H1 (cell line): ENCODE measurements at regions not wholly inside any gene's neighbourhood (a gene's known extent, or its start where the extent isn't known, plus 50 kb on each side); places are given as distances from the start of the nearest gene placed in this dataset.

Experiments
- CTCF ChIA-PET: fragments of 300-600 bp; sonication (Branson Sonifier 250); formaldehyde crosslinking; loops from one replicate; lab custom pipeline; 2021; ENCODE audit not compliant: partially characterized antibody; lab: Charles Lee
- POLR2A ChIA-PET: fragments of 300-600 bp; sonication (Branson Sonifier 250); formaldehyde crosslinking; loops from one replicate; lab custom pipeline; 2021; ENCODE audit warnings: inconsistent platforms; ENCODE audit not compliant: partially characterized antibody; lab: Charles Lee
- DNase-seq, 2 experiments: peaks; one replicate each; pipeline versions ENCODE4 v3.0.0 to v3.0.0-alpha.2; 2010 to 2022; ENCODE audit warnings: low spot score in 2 of 2, low read depth in 1 of 2, mixed read lengths in 1 of 2
- FAIRE-seq: peaks from 2 replicates; lab custom pipeline; 2011; peaks lifted over from hg19 to GRCh38; lab: Jason Lieb, UNC
- H2AFZ ChIP-seq: 2 replicates; pipeline ENCODE4 v1.8.1; 2012; ENCODE audit warnings: low read length, inconsistent platforms
- H2AK5ac ChIP-seq: 2 replicates; pipeline ENCODE4 v1.6.1; 2013; ENCODE audit warnings: low read depth, low read length
- H2BK120ac ChIP-seq: replicated peaks from 2 replicates; pipeline ENCODE3; 2013; ENCODE audit warnings: low read depth, low read length, inconsistent platforms
- H2BK12ac ChIP-seq: 2 replicates; pipeline ENCODE4 v1.6.1; 2013; ENCODE audit warnings: low read depth, low read length
- H2BK15ac ChIP-seq: 2 replicates; pipeline ENCODE4 v1.6.1; 2013; ENCODE audit warnings: low read length
- H2BK20ac ChIP-seq: 2 replicates; pipeline ENCODE4 v1.6.1; 2013; ENCODE audit warnings: low read length
- H2BK5ac ChIP-seq: 2 replicates; pipeline ENCODE4 v1.6.1; 2013; ENCODE audit warnings: low read depth, low read length
- H3K14ac ChIP-seq: 2 replicates; pipeline ENCODE4 v1.6.1; 2013; ENCODE audit warnings: inconsistent platforms; ENCODE audit not compliant: insufficient read length
- H3K18ac ChIP-seq: 2 replicates; pipeline ENCODE4 v1.6.1; 2013; ENCODE audit warnings: low read length; ENCODE audit errors: extremely low read depth
- H3K23ac ChIP-seq: 2 replicates; pipeline ENCODE4 v1.6.1; 2013; ENCODE audit warnings: inconsistent platforms; ENCODE audit not compliant: insufficient read length
- H3K23me2 ChIP-seq: 2 replicates; pipeline ENCODE4 v1.6.1; 2013; ENCODE audit warnings: low read depth, low read length
- H3K27ac ChIP-seq: 2 replicates; pipeline ENCODE4 v1.6.1; 2011; ENCODE audit warnings: low read depth, low read length, inconsistent platforms
- H3K27me3 ChIP-seq, 4 experiments: replicated peaks in 1 of 4; 1 replicate in 1 of 4; 2 replicates in 3 of 4; pipeline versions ENCODE4 v1.6.1 to v1.8.1; 2011 to 2013; ENCODE audit warnings: low read length in 3 of 4, mild to moderate bottlenecking in 3 of 4, inconsistent platforms in 2 of 4, mixed read lengths in 2 of 4, moderate library complexity in 1 of 4; ENCODE audit not compliant: control insufficient read depth in 3 of 4, insufficient read depth in 3 of 4; ENCODE audit errors: extremely low read depth in 1 of 4
- H3K36me3 ChIP-seq, 4 experiments: 2 replicates each; pipeline versions ENCODE4 v1.6.1 to v1.8.1; 2011 to 2013; ENCODE audit warnings: mild to moderate bottlenecking in 4 of 4, low read length in 3 of 4, moderate library complexity in 2 of 4, control low read depth in 1 of 4, inconsistent platforms in 1 of 4; ENCODE audit not compliant: insufficient read depth in 4 of 4, control insufficient read depth in 2 of 4
- H3K4ac ChIP-seq: replicated peaks from 2 replicates; pipeline ENCODE3; 2013; ENCODE audit warnings: low read length, low read depth, mixed read lengths, inconsistent platforms; ENCODE audit not compliant: insufficient read length
- H3K4me1 ChIP-seq, 4 experiments: replicated peaks in 1 of 4; 1 replicate in 1 of 4; 2 replicates in 3 of 4; pipeline versions ENCODE4 v1.6.1 to v1.8.1; 2011 to 2013; ENCODE audit warnings: low read length in 3 of 4, inconsistent platforms in 2 of 4, mixed read lengths in 1 of 4; ENCODE audit not compliant: insufficient read depth in 4 of 4, control insufficient read depth in 3 of 4
- H3K4me2 ChIP-seq, 2 experiments: 2 replicates each; pipeline versions ENCODE4 v1.6.1 to v1.8.1; 2011 to 2013; ENCODE audit warnings: low read depth in 2 of 2, low read length in 2 of 2, control low read depth in 1 of 2, inconsistent platforms in 1 of 2, mild to moderate bottlenecking in 1 of 2; ENCODE audit not compliant: insufficient read depth in 1 of 2
- H3K4me3 ChIP-seq, 4 experiments: fragments of 200-600, 300-600 bp in 1 of 4; sonication (generic), shearing (Covaris generic), sonication (Bioruptor Twin) in 1 of 4; 2 replicates each; pipeline versions ENCODE4 v1.5.1 to v1.8.1; 2011 to 2016; ENCODE audit warnings: low read length in 4 of 4, low read depth in 3 of 4, control low read depth in 2 of 4, inconsistent platforms in 2 of 4, mild to moderate bottlenecking in 2 of 4, mixed read lengths in 1 of 4, moderate library complexity in 1 of 4; ENCODE audit not compliant: insufficient read depth in 2 of 4; ENCODE audit errors: extremely low read depth in 1 of 4
- H3K56ac ChIP-seq: replicated peaks from 2 replicates; pipeline ENCODE3; 2013; ENCODE audit warnings: low read depth, mild to moderate bottlenecking, mixed read lengths, low read length, inconsistent platforms; ENCODE audit not compliant: insufficient read length
- H3K79me1 ChIP-seq: 2 replicates; pipeline ENCODE4 v1.6.1; 2013; ENCODE audit warnings: low read depth, low read length, control low read depth
- H3K79me2 ChIP-seq, 2 experiments: 2 replicates each; pipeline versions ENCODE4 v1.6.1 to v1.8.1; 2012 to 2013; ENCODE audit warnings: low read length in 2 of 2, mild to moderate bottlenecking in 2 of 2, inconsistent platforms in 1 of 2; ENCODE audit not compliant: insufficient read depth in 2 of 2, control insufficient read depth in 1 of 2
- H3K9ac ChIP-seq, 4 experiments: replicated peaks in 1 of 4; 1 replicate in 1 of 4; 2 replicates in 3 of 4; pipeline versions ENCODE4 v1.6.1 to v1.8.1; 2011 to 2013; ENCODE audit warnings: low read depth in 3 of 4, low read length in 3 of 4, control low read depth in 2 of 4, mild to moderate bottlenecking in 2 of 4, moderate library complexity in 2 of 4, inconsistent platforms in 1 of 4; ENCODE audit errors: extremely low read depth in 1 of 4
- H3K9me3 ChIP-seq, 2 experiments: 2 replicates each; pipeline versions ENCODE4 v1.6.1 to v1.8.1; 2012 to 2013; ENCODE audit warnings: mild to moderate bottlenecking in 2 of 2, moderate library complexity in 2 of 2, control low read depth in 1 of 2, inconsistent platforms in 1 of 2, low read depth in 1 of 2, low read length in 1 of 2, mixed read lengths in 1 of 2; ENCODE audit not compliant: insufficient read depth in 2 of 2
- H4K20me1 ChIP-seq, 2 experiments: replicated peaks in 1 of 2; 2 replicates each; pipeline versions ENCODE3 to v1.8.1; 2011 to 2013; ENCODE audit warnings: inconsistent platforms in 2 of 2, low read length in 2 of 2, mild to moderate bottlenecking in 1 of 2; ENCODE audit not compliant: insufficient read depth in 2 of 2, control insufficient read depth in 1 of 2
- H4K5ac ChIP-seq: 2 replicates; pipeline ENCODE4 v1.6.1; 2013; ENCODE audit warnings: low read length, low read depth, mixed read lengths, inconsistent platforms; ENCODE audit not compliant: insufficient read length
- H4K8ac ChIP-seq: 2 replicates; pipeline ENCODE4 v1.8.0; 2013; ENCODE audit warnings: mild to moderate bottlenecking, moderate library complexity, low read length, inconsistent platforms; ENCODE audit not compliant: insufficient read depth; ENCODE audit errors: extremely low read depth
- H4K91ac ChIP-seq: replicated peaks from 2 replicates; pipeline ENCODE3; 2013; ENCODE audit warnings: low read length, mixed read lengths, inconsistent platforms; ENCODE audit not compliant: insufficient read length
- CEBPB ChIP-seq: IDR thresholded peaks from 2 replicates; pipeline ENCODE4 v1.6.1; 2012; ENCODE audit warnings: low read depth, low read length
- GABPA ChIP-seq: IDR thresholded peaks from 2 replicates; pipeline ENCODE4 v1.6.1; 2011; ENCODE audit warnings: mild to moderate bottlenecking, low read length, moderate library complexity, borderline replicate concordance; ENCODE audit not compliant: insufficient read depth
- KDM5A ChIP-seq: fragments of 200-600 bp; IDR thresholded peaks from 2 replicates; pipeline ENCODE4 v1.7.1; 2012; ENCODE audit warnings: mild to moderate bottlenecking, low read length, inconsistent platforms, mixed read lengths
- RAD21 ChIP-seq, 2 experiments: IDR thresholded peaks in 1 of 2; conservative IDR thresholded peaks in 1 of 2; 2 replicates each; pipeline ENCODE4 v1.6.1; 2011; ENCODE audit warnings: low read depth in 2 of 2, low read length in 2 of 2, improper control_type of control experiment in 1 of 2, inconsistent platforms in 1 of 2, mild to moderate bottlenecking in 1 of 2, moderate library complexity in 1 of 2
- RFX5 ChIP-seq: IDR thresholded peaks from 2 replicates; pipeline ENCODE4 v1.6.1; 2011; ENCODE audit warnings: low read depth, low read length, improper control_type of control experiment, borderline replicate concordance
- RNF2 ChIP-seq: fragments of 200-900, 300-1000 bp; sonication (generic); IDR thresholded peaks from 2 replicates; pipeline ENCODE4 v1.7.1; 2016; ENCODE audit warnings: borderline replicate concordance, low read depth, mild to moderate bottlenecking, antibody characterized with exemption, low read length; ENCODE audit not compliant: poor library complexity, severe bottlenecking; ENCODE audit errors: missing control alignments
- RXRA ChIP-seq: IDR thresholded peaks from 2 replicates; pipeline ENCODE4 v1.6.1; 2011; ENCODE audit warnings: low read depth, mild to moderate bottlenecking, low read length, moderate library complexity; ENCODE audit not compliant: insufficient read depth
- SAP30 ChIP-seq: fragments of 300-600 bp; sonication (generic); IDR thresholded peaks from 2 replicates; pipeline ENCODE4 v1.7.1; 2012; ENCODE audit warnings: low read length, moderate library complexity, mild to moderate bottlenecking, inconsistent platforms; ENCODE audit not compliant: insufficient read depth, insufficient replicate concordance
- SIN3A ChIP-seq, 2 experiments: IDR thresholded peaks in 1 of 2; conservative IDR thresholded peaks in 1 of 2; 2 replicates each; pipeline ENCODE4 v1.6.1; 2011 to 2012; ENCODE audit warnings: low read length in 2 of 2, improper control_type of control experiment in 1 of 2, low read depth in 1 of 2, mild to moderate bottlenecking in 1 of 2
- TBP ChIP-seq: IDR thresholded peaks from 2 replicates; pipeline ENCODE4 v1.6.1; 2011; ENCODE audit warnings: low read depth, low read length, improper control_type of control experiment
- TEAD4 ChIP-seq: IDR thresholded peaks from 2 replicates; pipeline ENCODE4 v1.6.1; 2012; ENCODE audit warnings: low read depth, low read length, inconsistent platforms, mixed read lengths
- WGBS, 2 experiments: shearing (Covaris generic) in 1 of 2; methylation state at CpG; one replicate each; pipeline versions ENCODE4 v1.1.6 to v1.1.7; 2013 to 2015; ENCODE audit warnings: low lambda C conversion rate in 2 of 2, mixed read lengths in 2 of 2, inconsistent platforms in 1 of 2, low coverage in 1 of 2, missing lambda C conversion rate in 1 of 2; ENCODE audit not compliant: insufficient replicate concordance in 2 of 2, insufficient coverage in 1 of 2, insufficient read length in 1 of 2; ENCODE audit errors: extremely low coverage in 1 of 2, missing lambda C conversion rate in 1 of 2; 5-methylcytosine and 5-hydroxymethylcytosine counted together
- TF ChIP-seq, protein P1 (sequence below): IDR thresholded peaks from 2 replicates; pipeline ENCODE4 v1.6.1; 2011; ENCODE audit warnings: low read length, improper control_type of control experiment

DNA sequence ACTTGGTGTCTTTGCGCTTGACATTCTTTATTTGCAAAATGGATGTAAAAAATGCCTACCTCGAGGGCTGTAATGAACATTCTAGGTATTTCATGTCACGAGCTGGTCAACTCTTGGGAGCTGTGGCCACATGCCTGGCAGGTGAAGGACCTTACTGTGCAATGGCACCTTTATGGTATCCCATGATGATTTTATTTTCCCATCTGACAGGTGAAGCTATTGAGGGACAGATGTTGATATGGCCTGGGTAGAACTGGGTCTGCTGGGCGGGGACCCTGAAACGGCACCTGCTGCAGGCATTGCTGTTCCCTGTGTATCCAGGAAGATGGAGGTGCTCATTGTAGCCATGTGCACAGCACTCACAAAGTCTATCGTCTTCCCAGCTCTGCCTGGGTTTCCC lies 332.2 kb downstream of the TEX29 start:
- H3K14ac ChIP-seq, result no peak overlapping the region
- DNase-seq (no peak), FAIRE-seq (no peak)
- no peaks in the 10 kb centered on the region for H3K9me3 ChIP-seq
- H3K79me2 ChIP-seq, result no peaks in the 10 kb centered on the region
- no peak overlapping the region for H2AFZ ChIP-seq
- no peaks in the 10 kb centered on the region for H3K79me1 ChIP-seq
- no peak overlapping the region for H3K27ac ChIP-seq
- no peak overlapping the region for H2BK20ac ChIP-seq
- no peak overlapping the region for H3K56ac ChIP-seq
- H4K8ac ChIP-seq, result no peak overlapping the region
- no peak overlapping the region for H4K91ac ChIP-seq
- no peak overlapping the region for H2BK15ac ChIP-seq
- no peaks in the 10 kb centered on the region for H3K23me2 ChIP-seq
- H2AK5ac ChIP-seq, result no peak overlapping the region
- H3K36me3 ChIP-seq, result no peaks in the 10 kb centered on the region
- H3K4me3 ChIP-seq, result no peak overlapping the region
- H2BK5ac ChIP-seq, result no peak overlapping the region
- ChIA-PET POLR2A (no interaction called here), CTCF (interaction anchor here (0.6 to 2.0 kb wide), 2 partner anchors 9 to 405 kb away, joined by 3 to 5 read pairs; no protein-coding TSS in a partner anchor)
- no peak overlapping the region for H3K18ac ChIP-seq
- H2BK12ac ChIP-seq, result no peak overlapping the region
- H4K20me1 ChIP-seq, result no peaks in the 10 kb centered on the region
- no peak overlapping the region for H3K4me2 ChIP-seq
- H3K4ac ChIP-seq, result no peak overlapping the region
- H4K5ac ChIP-seq, result no peak overlapping the region
- H3K4me1 ChIP-seq, result no peaks in the 10 kb centered on the region
- 92% methylated on average over 6 of the region's 6 CpGs; no CpG with 5 or more reads in 1 of the 2 experiments for WGBS, 2 experiments
- no peak overlapping the region for H2BK120ac ChIP-seq
- H3K23ac ChIP-seq, result no peak overlapping the region
- no peak overlapping the region for H3K9ac ChIP-seq
- peaks cover 0 to 7% (median 0%) of the 10 kb centered on the region in 4 experiments; a peak in 4 of 7 replicates for H3K27me3 ChIP-seq
- TF ChIP-seq SAP30 (no peak), RXRA (no peak), KDM5A (no peak), GABPA (no peak), RFX5 (no peak), TEAD4 (no peak), CEBPB (no peak), RAD21 (IDR thresholded peaks at IDR 0.05 in 1 of 2, conservative IDR thresholded peaks at IDR 0.05 in 1 of 2; ENCODE audit: low read depth in 2 of 2, low read length in 2 of 2) (no peak), SIN3A (conservative IDR thresholded peaks at IDR 0.05 in 1 of 2, IDR thresholded peaks at IDR 0.05 in 1 of 2; ENCODE audit: low read depth in 1 of 2, low read length in 2 of 2) (no peak), TBP (no peak), RNF2 (no peak)
- TF ChIP-seq, protein P1, sequence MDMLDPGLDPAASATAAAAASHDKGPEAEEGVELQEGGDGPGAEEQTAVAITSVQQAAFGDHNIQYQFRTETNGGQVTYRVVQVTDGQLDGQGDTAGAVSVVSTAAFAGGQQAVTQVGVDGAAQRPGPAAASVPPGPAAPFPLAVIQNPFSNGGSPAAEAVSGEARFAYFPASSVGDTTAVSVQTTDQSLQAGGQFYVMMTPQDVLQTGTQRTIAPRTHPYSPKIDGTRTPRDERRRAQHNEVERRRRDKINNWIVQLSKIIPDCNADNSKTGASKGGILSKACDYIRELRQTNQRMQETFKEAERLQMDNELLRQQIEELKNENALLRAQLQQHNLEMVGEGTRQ, result no peak
